ENCODE measurements at regions not wholly inside any gene's neighbourhood (a gene's known extent, or its start where the extent isn't known, plus 50 kb on each side); places are given as distances from the start of the nearest gene placed in this dataset.

GRCh38 chr3:55158345-55158744, 230.5 kb upstream of the LRTM1 start:
- no peak for TF ChIP-seq MAX (IDR thresholded peaks at IDR 0.05; ENCODE audit: low read depth, low read length)
- TF ChIP-seq NFYB (IDR thresholded peaks at IDR 0.05; ENCODE audit: insufficient read depth, low read depth, low read length), result no peak
- TF ChIP-seq IKZF1 (conservative IDR thresholded peaks at IDR 0.05), result no peak
- no peak for TF ChIP-seq NFXL1 (IDR thresholded peaks at IDR 0.05; ENCODE audit: borderline replicate concordance)
- TF ChIP-seq CTCF (IDR thresholded peaks at IDR 0.05 in 2 of 3, conservative IDR thresholded peaks at IDR 0.05 in 1 of 3; ENCODE audit: control insufficient read depth in 2 of 3, extremely low read depth in 1 of 3, insufficient read depth in 1 of 3, low read depth in 3 of 3, low read length in 3 of 3), result no peak

Measured in GM12878 (cell line).